HG03103 (cell line): ENCODE measurements at regions not wholly inside any gene's neighbourhood (a gene's known extent, or its start where the extent isn't known, plus 50 kb on each side); places are given as distances from the start of the nearest gene placed in this dataset.

Experiments
- ATAC-seq: cut with Tn5 transposase; IDR thresholded peaks from one replicate; pipeline ENCODE4 v1.9.1; 2021; ENCODE audit warnings: low read depth; ENCODE audit not compliant: unreplicated experiment

DNA sequence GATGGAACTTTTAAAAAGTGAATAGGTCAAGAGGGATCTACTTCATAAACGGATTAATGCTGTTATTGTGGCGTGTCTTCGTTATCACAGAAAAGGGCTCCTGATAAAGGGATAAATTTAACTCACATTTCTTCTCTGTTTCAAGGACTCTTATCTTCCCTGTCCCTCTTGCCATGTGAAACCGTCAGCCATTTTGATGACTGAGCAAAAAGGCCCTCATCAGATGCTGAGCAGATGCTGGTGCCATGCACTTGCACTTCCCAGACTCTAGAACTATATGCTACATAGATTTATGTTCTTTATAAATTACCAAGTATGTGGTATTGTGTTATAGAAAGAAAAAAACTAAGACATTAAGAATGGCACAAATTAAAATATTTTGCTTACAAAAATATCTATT is 1011.8 kb upstream of the GBE1 start:
- ATAC-seq = no peak

DNA sequence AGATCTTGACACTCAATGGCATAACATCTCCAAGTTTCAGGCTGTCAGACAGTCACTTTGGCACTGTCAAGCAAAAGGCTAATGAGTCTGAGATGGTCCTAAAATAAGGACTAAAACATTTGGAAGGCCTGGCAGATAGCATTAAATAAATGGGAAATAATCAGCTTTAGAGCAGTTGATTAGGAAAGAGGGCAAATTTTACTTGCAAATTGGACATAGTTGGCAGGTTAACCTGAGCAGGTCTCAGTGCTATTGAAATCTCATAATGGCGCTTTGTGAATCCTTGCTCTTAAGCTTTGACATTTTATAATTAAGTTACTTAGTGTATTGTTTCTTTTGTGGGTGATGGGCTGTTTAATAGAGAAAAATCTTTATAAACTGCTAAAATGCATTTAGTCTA is 1003.1 kb upstream of the GBE1 start:
- ATAC-seq = no peak

DNA sequence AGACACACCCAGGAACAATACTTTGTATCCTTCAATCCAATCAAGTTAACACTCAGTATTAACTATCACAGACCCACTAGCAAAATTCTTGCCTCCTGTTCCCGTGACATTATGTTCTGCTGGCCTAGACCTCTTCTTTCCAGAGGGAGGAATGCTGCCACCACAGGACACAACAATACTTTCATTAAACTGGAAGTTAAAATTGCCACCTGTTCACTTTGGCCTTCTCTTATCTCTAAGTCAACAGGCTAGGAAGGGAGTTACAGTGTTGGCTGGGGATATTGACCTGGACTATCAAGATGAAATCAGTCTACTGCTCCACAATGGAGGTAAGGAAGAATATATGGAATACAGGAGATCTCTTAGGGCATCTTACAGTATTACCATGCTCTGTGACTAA is 1000.4 kb upstream of the GBE1 start:
- ATAC-seq = no peak

DNA sequence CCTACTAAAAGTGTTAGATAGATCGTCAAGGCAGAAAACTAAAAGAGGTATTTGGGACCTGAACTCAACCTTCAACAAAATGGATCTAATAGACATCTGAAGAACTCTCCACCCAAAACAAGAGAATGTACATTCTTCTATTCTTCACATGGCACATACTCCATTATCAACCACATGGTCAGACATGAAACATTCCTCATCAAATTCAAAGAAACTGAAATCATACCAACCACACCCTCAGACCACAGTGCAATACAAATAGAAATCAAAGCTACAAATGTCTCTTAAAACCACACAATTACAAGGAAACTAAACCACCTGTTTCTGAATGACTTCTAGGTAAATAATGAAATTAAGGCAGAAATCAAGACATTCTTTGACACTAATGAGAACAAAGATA is 984.1 kb upstream of the GBE1 start:
- ATAC-seq = no peak

DNA sequence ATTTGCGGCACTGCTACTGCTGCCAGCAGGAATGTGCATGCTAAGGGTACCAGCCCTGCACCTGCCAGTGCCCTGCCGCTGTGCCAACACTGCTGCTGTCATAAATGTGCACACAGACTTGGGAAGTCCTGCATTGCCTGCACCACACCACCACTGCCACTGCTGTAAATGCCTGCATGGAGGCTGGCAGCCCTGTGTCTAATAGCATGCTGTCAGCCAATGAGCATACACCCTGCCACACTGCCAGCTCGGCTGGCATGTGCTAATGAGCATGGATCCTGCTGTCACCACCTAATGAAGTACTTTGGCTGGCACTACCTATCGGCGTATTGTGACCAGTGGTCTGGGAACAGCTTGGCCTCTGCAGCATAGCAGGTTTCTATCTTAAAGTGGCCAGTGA is 981.8 kb upstream of the GBE1 start:
- ATAC-seq = no peak

DNA sequence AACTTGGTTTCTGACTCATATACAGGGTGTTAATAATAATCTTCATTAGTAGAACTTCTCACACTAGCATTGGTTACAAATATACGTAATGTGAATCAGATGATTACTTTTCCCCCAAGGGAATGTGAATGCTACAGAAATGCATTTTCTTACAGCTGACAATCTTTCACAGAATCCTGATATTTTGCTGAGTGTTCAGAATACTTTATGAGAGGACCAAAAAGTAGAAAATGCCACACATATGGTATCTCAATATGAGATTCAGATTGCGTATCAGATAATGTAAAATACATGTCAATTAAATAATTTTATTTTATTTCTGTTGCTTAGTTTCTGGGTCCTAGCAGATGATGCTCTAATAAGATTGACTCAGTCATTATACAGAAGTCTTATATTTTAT is 979.9 kb upstream of the GBE1 start:
- ATAC-seq = no peak

DNA sequence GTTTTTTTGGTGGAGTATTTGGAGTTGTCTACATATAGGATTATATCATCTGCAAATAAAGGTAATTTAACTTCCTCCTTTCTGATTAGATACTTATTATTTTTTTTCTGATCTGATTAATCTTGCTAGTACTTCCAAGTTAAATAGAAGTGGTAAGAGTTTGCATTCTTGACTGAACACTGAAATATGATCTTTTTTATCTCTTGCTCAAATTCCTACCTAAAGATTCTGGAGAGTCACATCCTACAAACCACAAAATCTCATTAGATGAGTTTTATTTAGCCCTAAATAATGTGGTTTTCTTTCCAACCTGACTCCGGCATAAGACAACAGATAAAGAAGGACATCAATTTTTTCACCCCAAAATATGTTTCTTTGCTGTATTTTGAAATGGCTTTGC is 977.9 kb upstream of the GBE1 start:
- no peak for ATAC-seq

DNA sequence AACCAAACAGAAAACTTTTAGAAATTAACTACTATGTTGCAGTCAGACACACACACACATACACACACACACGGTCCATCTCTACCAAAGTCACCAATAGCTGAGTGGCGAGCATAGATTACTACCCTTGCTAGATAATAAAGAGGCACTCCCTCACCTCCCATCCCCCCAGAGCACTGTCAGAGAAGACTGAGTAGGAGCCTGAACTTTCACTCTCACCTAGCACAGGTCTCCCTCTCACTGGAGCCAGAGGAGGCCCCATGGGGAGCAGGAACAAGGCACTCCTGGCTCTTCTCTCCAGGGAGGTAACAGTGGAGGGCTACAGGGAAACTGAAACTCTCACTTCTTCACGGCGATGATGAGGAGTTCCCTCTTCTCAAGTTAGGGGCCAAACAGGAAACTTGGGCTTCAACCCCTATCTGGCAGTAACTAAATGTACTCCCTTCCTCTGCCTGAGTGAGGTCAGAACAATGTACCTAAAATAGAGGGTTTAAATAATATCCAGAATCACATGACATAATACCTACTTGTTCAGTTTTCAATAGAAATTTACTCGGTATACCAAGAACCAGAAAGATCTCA is 975.3 kb upstream of the GBE1 start:
- no peak for ATAC-seq

DNA sequence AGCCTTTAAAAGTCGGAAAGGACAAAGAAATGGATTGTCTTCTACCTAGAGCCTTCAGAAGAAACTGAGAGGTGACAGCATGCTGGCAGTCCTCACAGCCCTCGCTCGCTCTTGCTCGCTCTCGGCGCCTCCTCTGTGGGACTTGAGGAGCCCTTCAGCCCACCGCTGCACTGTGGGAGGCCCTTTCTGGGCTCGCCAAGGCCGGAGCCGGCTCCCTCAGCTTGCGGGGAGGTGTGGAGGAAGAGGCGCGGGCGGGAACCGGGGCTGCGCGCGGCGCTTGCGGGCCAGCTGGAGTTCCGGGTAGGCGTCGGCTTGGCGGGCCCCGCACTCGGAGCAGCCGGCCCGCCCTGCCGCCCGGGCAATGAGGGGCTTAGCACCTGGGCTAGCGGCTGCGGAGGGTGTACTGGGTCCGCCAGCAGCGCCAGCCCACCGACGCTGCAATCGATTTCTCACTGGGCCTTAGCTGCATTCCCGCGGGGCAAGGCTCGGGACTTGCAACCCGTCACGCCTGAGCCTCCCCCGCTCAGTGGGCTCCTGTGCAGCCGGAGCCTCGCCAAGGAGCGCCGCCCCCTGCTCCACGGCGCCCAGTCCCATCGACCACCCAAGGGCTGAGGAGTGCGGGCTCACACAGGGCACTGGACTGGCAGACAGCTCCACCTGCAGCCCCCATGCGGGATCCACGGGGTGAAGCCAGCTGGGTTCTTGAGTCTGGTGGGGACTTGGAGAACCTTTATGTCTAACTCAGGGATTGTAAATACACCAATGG is 953.8 kb upstream of the GBE1 start:
- no peak for ATAC-seq

DNA sequence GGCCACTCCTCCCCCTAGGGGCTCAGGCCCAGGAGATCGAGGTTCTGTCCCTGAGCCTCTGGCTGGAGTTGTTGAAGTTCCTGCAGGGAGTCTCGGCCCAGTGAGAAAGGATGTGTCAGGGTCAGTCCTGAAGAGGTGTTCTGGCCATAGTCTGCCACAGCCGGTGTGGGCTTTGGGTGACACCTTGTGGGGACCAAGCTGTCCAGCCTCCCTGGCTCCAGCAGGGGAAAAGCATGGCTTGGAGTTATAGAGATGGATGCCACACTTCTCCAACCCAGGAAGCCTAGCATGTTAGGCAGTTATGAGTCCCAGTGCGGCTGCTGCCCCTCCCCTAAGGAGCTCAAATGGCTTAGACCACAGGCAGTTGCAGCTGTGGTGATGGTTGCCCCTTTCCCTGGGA is 945.6 kb upstream of the GBE1 start:
- no peak for ATAC-seq

DNA sequence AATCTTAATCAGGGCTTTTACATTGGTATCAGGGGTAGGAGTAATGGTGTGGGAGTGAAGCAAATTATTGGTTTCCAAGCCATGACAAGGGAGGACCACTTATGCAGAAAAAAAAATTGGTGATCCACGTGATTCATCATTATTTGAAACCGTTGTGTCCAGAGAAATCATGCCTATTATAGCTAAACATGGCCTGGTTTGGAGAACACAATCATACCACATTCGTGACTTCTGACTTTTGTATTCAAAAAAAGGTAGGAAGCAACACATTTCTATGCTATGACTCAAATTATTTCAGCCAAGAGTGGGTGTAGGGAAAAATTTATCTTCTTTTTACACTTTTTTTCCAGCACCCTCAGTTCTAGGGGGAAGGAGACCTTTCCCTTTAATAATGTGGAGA is 924.3 kb upstream of the GBE1 start:
- no peak for ATAC-seq

DNA sequence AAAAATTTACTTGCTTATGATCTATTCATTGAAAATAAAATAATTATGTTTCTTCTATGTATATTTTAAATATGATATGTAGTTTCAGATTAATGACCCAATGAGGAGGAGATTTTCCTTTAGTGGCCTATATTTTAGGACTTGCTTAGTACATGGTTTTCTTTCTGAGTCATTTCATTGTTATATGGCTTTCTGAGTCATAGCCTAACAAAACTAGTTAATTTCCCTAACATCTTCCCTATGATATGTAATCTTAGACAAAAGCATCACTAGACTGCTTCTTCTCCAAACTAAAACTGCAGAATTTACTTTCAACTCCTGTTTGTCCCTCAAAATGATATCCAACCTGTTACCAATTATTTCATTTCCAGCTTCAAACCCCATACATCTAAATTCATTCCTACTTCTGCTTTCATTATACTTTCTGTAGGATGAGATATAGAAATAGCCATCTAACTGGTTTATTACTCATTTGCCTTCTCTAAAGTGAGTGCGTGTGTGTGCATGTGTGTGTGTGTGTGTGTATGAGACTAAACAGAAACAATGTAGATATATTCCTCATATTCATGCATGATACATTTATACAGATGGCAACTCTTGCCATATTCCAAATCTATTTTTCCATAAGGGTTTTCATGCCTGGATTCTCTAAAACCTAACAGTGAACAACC is 915.0 kb upstream of the GBE1 start:
- no peak for ATAC-seq

DNA sequence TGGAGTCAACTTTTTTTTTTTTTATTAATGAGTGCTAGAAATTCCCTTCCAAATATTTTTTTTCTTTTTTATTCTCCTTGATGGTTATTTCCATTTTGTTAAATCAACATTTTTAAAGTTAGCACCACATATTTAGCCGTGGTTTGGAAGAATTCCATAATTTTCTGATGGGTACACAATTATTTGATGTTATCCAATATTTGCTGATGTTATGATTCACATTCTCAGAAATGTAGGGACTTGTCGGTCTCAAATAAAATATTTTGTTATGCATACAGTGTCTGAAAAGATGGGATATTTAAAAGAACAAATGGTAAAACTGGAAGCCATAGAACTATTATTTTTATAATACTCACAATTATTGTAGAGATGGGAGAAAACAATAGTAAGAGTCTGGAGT is 911.5 kb upstream of the GBE1 start:
- ATAC-seq = no peak

DNA sequence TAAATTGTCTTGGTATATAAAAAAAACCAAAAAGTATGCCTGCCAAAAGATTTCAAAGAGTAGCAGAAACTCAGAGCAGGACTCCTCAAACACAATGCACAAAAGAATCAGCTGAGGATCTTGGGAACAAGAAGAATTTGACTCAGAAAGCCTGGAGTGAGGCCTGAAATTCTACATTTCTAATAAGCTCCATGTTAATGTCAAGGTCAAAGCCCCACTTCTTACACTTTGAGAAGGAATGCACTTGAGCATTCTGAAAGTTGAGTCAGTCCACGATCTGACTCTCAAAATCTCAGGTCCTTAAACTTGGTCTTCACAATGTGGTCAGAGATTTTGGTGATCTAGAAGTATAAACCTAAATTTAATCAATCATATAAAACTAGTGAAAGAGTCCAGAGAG is 910.0 kb upstream of the GBE1 start:
- ATAC-seq = no peak

DNA sequence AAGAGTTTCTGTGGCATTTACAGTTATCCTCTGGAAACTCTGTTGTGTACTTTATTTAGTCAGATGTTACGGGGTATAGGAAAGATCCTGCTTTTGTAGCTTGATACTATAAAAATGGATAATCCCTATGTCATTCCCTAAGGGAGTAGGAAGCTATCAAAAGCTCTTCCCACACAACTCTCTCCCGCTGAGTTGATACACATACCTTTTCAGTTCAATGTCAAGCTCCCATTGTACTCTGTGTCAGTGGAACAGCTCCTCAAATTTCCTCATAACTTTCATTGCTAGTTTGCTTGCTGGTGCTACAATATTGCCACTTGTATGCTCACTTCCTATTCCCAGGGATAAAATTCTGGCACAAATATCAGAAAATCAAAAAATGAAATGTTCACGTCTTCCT is 893.3 kb upstream of the GBE1 start:
- no peak for ATAC-seq

DNA sequence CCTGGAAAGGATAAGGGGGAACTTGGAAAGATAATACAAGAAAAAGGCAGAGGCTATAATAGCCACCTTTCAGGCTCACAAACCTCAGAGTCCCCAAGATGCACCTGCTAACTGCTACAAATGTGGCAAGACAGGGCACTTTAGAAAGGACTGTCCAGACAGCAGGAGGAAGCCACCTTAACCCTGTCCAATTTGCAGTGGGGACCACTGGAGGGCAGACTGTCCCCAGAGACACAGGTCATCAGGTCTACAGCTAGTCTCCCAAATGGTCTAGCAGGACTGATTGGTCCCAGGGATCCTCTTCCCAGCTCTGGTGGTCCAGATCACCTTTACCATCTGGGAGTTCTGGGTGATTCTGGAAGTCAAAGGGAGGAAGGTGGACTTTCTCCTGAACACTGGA is 882.5 kb upstream of the GBE1 start:
- no peak for ATAC-seq

DNA sequence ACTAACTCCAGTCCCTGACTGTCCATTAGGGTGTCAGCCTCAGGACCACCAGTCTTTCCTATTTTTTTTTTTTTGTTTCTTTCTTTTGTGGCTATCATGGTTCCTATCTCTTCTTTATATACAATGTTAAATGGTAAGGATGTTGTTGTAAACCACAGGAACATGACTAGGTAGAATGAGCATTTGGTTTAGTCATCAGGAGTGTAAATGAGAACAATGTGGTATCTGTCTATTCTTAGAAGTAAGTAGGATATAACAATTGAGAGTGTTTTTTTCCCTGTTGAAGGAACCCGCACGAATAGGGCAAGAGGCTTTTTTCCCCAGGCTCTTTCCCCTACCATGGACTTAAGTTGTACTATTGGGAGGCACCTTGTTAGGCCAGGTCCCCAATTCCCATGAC is 880.3 kb upstream of the GBE1 start:
- no peak for ATAC-seq

DNA sequence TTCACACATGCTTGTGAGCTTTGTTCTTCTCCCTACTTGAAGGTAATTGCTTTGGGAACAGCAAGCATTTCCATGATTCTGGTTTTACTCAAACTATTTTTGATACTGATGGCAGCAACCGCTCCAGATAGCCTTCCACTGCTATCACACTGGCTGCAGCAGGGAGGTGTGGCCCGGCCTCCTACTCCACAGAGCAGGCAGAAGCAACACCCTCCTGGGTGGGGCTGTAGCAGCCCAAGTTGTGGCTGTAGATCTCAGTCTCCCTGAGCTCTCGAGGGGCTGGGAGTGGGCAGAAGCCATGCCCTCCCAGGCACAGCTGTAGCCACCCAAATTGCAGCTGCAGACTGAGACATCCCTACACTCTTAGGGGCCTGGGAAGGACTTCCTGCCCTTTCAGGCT is 878.8 kb upstream of the GBE1 start:
- no peak for ATAC-seq

DNA sequence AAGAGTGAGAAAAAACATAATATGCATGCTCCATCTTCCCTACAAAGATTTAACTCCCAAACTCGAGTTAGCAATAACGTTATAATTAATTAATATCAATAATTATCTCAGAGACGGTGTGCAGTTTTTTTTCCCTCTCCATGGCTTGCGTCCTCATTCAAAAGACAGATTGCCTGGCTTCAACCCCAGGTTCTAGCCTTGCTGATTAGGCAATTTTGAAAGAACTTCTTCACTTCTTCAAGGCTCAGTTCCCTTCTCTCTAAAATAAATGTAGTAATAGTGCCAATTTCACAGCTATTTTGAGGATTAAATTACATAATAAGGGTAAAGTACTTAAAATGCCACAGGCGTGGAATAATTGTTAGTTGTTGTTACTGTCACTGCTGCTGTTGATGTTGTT is 876.1 kb upstream of the GBE1 start:
- ATAC-seq = no peak

DNA sequence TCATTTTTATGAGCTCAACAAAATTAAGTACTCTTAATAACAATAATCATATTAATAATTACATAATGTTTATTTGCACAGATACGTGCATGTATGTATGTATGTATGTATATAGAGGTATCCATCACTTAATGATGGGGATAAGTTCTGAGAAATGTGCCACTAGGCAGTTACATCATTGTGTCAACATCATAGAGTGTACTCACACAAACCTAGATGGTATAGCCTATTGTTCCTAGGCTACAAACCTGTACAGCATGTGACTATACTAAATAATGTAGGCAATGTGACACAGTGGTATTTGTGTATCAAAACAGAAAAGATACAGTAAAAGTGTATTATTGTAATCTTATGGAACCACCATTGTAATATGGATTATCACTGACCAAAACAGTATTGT is 874.7 kb upstream of the GBE1 start:
- ATAC-seq = no peak

DNA sequence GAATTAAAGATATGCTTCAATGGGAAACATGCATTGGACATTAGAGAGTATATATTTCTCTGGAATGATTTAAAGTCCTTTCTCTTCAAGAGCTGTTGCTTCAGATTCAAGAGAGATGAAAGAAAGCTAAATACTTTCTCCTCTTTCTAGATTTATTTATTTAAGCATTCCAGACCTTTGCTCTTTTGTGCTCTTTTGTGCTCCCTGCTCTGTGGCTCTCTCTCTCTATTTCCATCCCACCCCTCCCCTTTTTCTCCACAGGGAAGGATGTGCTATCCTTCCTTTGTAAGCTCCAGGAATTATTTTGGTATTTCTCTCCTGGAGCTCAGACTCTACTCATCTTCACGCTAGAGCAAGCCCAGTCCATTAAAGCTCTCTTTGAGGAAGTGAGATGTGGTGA is 871.9 kb upstream of the GBE1 start:
- no peak for ATAC-seq

DNA sequence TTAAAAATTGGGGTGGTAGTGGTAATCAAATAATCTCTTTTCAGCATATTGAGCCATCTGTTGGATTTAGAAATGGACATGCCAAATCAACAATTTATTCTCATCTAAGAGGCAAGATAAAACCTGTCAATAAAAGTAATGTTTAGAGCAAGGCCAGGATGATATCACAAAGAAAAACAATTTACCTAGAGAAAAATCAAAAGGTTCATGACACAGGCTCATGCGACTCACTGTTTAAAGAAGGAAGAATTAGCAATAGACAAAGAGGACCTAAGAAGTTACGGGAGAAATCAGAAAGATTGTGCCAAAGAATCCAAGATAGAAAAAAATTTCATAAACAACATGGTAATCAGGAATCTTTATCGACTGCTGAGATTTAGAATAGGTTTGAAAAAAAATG is 868.5 kb upstream of the GBE1 start:
- no peak for ATAC-seq
